ENCODE measurements at regions not wholly inside any gene's neighbourhood (a gene's known extent, or its start where the extent isn't known, plus 50 kb on each side); places are given as distances from the start of the nearest gene placed in this dataset.

GRCh38 chr18:51623653-51624052, 426.2 kb upstream of the MEX3C start:
- no peak for DNase-seq
- no peak overlapping the region for H3K27ac ChIP-seq
- no peaks in the 10 kb centered on the region for H3K27me3 ChIP-seq (replicated peaks)
- H3K36me3 ChIP-seq (replicated peaks) = no peaks in the 10 kb centered on the region
- H3K4me3 ChIP-seq (ENCODE audit: low read depth, low read length) = no peak overlapping the region
- in situ Hi-C loops (cut with HindIII; ENCODE audit: low pct_ligation_motif_present, low sequenced_read_pairs) = no loop called here
- TF ChIP-seq CTCF (IDR thresholded peaks at IDR 0.05; ENCODE audit: low read depth, low read length, missing control alignments) = no peak

GRCh38 chr18:51630706-51631105, 433.2 kb upstream of the MEX3C start:
- no peak for DNase-seq

GRCh38 chr18:51637881-51638280, 440.4 kb upstream of the MEX3C start:
- H3K36me3 ChIP-seq (replicated peaks) = no peaks in the 10 kb centered on the region
- no peak for DNase-seq
- no peaks in the 10 kb centered on the region for H3K27me3 ChIP-seq (replicated peaks)
- no peak overlapping the region for H3K4me3 ChIP-seq (ENCODE audit: low read depth, low read length)
- in situ Hi-C loops (cut with HindIII; ENCODE audit: low pct_ligation_motif_present, low sequenced_read_pairs) = no loop called here
- TF ChIP-seq CTCF (IDR thresholded peaks at IDR 0.05; ENCODE audit: low read depth, low read length, missing control alignments) = no peak
- H3K27ac ChIP-seq = no peak overlapping the region

More at GRCh38 chr18:51630706-51631105, 433.2 kb upstream of the MEX3C start:
- H3K27ac ChIP-seq = no peak overlapping the region
- H3K27me3 ChIP-seq (replicated peaks) = no peaks in the 10 kb centered on the region
- in situ Hi-C loops (cut with HindIII; ENCODE audit: low pct_ligation_motif_present, low sequenced_read_pairs) = no loop called here
- no peak overlapping the region for H3K4me3 ChIP-seq (ENCODE audit: low read depth, low read length)
- no peak for TF ChIP-seq CTCF (IDR thresholded peaks at IDR 0.05; ENCODE audit: low read depth, low read length, missing control alignments)
- H3K36me3 ChIP-seq (replicated peaks) = no peaks in the 10 kb centered on the region

GRCh38 chr18:51639541-51639940, 442.1 kb upstream of the MEX3C start:
- no peak for DNase-seq
- Histone ChIP-seq H3K36me3 (replicated peaks) (no peaks in the 10 kb centered on the region), H3K4me3 (ENCODE audit: low read depth, low read length) (no peak overlapping the region), H3K27ac (no peak overlapping the region), H3K27me3 (replicated peaks) (no peaks in the 10 kb centered on the region)
- TF ChIP-seq CTCF (IDR thresholded peaks at IDR 0.05; ENCODE audit: low read depth, low read length, missing control alignments) = no peak
- in situ Hi-C loops (cut with HindIII; ENCODE audit: low pct_ligation_motif_present, low sequenced_read_pairs) = no loop called here

GRCh38 chr18:51643483-51643882, 446.0 kb upstream of the MEX3C start:
- no peak overlapping the region for H3K4me3 ChIP-seq (ENCODE audit: low read depth, low read length)

More at GRCh38 chr18:51643483-51643882, 446.0 kb upstream of the MEX3C start:
- H3K36me3 ChIP-seq (replicated peaks) = no peaks in the 10 kb centered on the region
- H3K27ac ChIP-seq = no peak overlapping the region
- in situ Hi-C loops (cut with HindIII; ENCODE audit: low pct_ligation_motif_present, low sequenced_read_pairs) = no loop called here
- no peaks in the 10 kb centered on the region for H3K27me3 ChIP-seq (replicated peaks)
- no peak for TF ChIP-seq CTCF (IDR thresholded peaks at IDR 0.05; ENCODE audit: low read depth, low read length, missing control alignments)
- DNase-seq = no peak

All from brain microvascular endothelial cell (primary cell).